ENCODE measurements at regions not wholly inside any gene's neighbourhood (a gene's known extent, or its start where the extent isn't known, plus 50 kb on each side); places are given as distances from the start of the nearest gene placed in this dataset.

DNA sequence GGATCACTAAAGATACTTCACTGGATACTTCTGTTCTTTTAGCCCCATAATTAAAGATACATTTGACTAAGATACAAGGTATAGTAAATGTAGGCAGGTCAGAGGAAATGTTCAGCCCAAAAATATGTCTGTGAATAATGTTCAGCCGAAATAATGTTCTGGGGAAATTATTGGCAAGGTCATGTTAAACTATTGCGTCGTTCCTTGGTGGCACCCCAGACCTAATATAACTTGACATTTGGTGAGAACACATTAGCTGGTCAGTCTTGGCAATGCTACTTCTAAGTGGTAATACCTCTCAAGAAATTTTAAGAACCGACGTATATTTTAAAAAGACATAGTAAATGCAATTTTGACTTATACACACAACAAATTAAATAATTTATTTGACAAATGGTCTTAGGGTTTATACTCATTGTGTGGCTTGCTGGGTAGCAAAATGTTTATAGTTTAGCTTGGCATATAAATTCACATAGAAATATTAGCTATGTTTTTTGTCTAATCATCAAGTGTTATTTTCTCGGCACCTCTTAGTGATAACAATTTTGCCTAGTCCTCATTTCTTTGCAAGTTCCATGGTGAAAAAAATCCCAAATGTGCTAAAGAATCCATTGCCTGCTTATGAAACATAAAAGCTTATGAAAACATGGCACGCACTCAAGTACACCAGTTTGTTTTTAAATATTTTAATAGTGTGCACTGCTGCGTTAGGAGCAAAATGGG, 270.3 kb upstream of the NEBL start:
- DNase-seq, result no peak

DNA sequence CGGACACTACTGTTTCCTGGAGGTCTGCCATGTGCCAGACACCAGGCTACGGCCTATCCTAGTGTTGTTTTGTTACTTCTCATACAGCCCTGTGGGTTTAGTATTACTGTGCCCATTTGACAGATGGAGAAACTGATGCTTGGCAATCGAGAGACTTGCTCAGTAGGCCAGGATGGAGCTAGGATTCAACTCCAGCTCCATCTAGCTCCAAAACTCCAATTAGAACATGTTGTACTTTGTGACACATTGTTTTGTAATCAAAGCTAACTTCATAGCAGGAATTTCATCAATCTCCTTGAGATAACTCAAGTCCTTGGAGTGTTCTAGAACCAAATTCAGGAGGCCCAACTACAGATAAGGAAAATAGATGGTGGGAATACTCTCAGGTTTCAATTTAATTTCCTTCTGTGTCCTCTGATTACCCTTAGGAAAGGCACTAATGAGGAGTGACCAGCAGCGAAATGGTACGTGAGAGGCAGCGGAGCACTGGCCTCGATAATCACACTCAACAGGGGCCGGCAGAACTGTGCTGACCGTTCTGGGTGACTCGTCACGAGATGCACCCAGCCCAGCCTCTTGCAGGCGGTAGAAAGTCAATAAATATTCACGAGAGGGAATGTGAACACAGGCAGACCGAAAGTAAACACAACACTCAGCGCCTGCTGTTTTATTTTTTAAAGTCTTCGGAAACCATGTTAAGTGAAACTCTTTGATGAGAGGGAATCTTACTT, 269.6 kb upstream of the NEBL start:
- DNase-seq, result no peak

- DNase-seq, result no peak
These were observed 268.4 kb upstream of the NEBL start for GRCh38 chr10:21165489-21165888.

DNA sequence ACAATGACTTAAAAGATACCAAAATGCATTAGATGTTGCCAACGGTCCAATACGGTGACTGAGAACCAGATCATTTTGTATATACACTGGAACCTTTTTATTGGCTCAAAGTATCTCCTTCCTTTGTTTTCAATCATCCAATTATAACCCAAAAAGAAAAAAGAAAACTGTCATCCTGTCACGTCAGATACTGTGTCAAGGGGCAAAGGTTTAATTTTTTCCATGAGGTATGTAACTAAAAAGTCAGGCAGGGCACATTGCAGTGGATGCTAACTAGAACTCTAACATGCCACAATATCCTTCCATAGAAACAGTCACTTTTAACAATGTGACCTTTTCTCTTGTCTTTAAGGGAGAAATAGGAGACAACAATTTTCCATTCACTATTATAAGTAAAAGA, 267.6 kb upstream of the NEBL start:
- no peak for DNase-seq

GRCh38 chr10:21162948-21163347, 265.8 kb upstream of the NEBL start:
- DNase-seq, result no peak

DNA sequence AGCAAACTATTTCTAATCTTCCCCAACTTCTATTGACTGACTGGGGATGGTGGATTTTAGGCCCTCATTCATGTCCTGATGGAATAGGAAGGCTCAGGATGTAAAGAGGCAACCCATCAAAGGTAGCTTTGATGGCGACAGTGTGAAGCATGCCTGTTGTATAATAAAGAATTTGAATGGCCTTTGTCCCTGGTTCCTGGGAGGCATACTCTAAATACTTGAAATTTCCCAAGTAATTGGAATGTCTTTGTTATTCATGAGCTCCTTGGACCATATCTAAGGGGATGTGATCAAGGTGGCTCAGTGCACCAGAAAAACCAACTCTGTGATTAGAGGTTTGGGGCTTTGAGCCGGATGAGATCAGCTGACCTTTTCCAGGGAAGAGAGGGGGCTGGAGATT, 264.5 kb upstream of the NEBL start:
- no peak for DNase-seq

DNA sequence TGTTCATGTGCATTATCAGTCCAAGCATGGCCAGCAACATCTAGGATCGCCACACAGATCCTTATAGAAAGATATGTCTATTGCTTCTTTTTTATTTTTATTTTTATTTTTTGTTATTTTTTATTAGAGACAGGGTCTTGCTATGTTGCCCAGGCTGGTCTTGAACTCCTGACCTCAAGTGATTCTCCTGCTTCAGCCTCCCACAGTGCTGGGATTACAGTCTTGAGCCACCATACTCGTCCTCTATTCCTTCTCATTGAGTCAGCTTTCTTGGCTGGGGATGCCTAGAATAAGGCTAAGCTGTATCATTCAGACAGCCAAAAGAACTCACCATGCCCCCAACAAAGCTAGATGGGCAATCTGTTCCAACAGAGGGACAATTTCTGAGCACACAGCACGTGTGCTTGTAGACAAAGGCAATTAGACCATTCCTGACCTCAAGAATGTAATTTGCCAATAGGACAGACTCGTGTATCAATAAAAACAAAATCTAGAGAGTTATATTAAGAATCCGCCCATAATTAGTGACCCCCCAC, 264.0 kb upstream of the NEBL start:
- DNase-seq, result no peak

- DNase-seq, result no peak
These were observed 263.0 kb upstream of the NEBL start for GRCh38 chr10:21160116-21160515.

DNA sequence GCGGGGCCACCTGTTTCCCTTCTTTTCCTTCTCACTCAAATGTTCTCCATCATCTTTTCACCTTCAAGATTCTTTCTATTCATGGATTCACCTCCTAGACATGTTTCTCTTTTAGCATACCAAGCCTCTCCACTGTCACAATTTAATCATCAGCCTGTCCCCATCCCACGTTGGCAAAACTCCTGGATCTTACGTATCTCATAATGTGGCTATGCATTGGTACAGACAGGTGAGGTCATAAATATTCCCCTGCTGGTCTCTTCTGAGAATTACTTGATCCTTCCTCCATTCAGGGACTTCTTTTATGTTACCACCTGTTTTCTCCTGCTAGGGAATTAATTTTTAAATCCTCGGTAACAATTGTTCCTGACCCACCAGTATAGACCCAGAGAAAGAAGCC, 262.6 kb upstream of the NEBL start:
- no peak for DNase-seq

- no peak for DNase-seq
These were observed 261.2 kb upstream of the NEBL start for GRCh38 chr10:21158301-21158700.

- no peak for DNase-seq
These were observed 260.6 kb upstream of the NEBL start for GRCh38 chr10:21157664-21158063.

GRCh38 chr10:21150166-21150565, 253.1 kb upstream of the NEBL start:
- DNase-seq, result no peak

DNA sequence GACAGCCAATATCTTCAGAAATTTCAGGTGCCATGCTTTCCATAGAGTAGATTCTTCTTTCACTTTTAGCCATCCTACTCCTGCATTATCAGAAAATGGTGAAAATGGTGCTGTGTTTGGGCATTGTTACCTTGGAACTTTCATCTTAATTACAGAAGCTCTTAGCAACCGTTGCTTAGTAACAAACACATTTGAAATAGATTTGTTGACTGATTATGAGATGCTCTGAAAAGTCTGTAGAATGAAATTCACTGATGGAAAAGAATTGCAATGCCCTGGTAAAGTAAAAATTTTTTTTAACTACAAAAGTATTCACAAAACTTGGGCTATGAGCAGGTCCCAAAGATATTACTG, 249.3 kb upstream of the NEBL start:
- DNase-seq, result no peak

- DNase-seq, result no peak
These were observed 248.8 kb upstream of the NEBL start for GRCh38 chr10:21145751-21146435.

GRCh38 chr10:21144047-21144446, 246.9 kb upstream of the NEBL start:
- no peak for DNase-seq

DNA sequence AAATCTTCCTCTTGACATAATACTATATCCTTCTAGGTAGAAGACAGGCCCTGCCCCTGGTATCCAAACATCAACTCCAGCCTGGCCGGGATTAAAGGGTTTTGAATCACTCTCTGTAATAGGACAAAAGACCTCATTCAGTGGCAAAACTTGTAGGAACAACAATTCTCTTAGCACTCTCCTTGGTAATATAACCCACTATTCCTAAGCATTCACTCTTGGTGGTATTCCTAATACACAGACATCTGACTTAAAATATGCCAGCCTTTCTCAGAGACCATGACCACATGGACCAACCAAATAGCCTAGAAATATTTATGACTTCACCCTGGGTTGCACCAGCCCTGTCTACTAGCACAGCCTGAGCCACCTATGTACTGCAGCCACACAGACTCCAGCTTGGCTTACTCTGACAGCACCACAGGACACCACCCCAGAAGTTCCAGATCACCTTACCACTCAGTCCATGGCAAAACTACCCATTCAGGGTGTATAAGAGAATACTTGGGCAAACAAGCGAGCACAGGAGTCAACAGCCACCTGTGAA, 244.9 kb upstream of the NEBL start:
- DNase-seq, result no peak

- DNase-seq, result no peak
These were observed 241.7 kb upstream of the NEBL start for GRCh38 chr10:21138769-21139340.

DNA sequence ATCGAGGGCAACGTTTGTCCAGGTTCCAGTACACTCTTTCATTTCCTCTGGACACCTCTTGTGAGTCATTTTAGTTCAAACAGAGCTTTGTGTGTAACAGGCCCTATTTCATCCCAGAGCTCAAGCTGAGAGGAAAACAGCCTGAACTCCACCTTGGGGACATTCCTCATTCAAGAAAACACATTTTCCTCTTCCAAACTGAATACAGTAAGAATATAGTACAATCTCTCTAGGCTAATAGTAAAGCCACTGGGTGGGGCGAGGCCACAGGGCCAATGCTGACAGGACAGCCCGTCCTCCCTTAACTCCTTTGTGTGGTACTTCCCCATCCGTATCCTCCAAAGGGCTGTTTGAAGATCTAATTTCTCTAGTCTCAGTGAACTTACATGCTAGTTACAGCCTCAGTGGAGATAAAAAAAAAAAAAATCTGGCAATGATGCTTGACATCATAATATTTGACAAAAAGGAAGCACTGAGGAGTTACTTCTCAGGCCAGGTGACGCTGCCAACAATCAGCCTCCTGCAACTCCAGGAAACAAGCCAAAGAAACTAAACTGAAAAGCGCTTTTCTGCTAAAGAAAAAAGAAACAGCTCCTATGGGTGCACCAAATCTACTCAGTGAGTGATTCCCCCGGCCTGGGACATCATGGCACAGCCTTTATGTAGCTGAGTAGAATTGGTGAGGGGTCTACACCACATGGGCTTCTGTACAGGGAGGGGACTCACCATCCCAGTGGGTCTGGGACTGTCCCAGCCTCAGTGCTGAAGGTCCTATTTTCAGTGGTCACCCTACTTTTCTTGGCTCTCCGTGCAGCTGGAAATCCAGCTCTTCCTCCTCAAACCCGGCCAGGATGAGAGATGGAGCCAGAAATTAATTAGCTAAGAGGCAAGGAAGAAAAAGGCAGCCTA, 238.2 kb upstream of the NEBL start:
- no peak for DNase-seq

DNA sequence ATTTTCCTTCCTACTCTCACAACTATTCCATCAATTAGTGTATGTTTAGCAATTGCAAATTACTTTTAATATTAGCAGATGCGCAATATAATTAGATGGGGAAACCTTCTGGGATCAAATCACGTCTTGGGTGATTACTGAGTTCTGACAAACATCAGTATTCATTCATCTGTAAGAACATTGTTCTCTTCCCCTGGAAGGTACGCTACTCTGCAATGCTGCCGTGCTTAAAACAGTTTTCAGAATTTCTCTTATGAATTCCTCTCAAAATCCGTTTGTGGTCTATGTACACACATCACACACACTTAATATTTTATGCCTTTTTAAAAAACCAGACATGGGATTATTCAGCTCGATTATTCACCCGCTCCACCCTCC, 237.5 kb upstream of the NEBL start:
- no peak for DNase-seq

DNA sequence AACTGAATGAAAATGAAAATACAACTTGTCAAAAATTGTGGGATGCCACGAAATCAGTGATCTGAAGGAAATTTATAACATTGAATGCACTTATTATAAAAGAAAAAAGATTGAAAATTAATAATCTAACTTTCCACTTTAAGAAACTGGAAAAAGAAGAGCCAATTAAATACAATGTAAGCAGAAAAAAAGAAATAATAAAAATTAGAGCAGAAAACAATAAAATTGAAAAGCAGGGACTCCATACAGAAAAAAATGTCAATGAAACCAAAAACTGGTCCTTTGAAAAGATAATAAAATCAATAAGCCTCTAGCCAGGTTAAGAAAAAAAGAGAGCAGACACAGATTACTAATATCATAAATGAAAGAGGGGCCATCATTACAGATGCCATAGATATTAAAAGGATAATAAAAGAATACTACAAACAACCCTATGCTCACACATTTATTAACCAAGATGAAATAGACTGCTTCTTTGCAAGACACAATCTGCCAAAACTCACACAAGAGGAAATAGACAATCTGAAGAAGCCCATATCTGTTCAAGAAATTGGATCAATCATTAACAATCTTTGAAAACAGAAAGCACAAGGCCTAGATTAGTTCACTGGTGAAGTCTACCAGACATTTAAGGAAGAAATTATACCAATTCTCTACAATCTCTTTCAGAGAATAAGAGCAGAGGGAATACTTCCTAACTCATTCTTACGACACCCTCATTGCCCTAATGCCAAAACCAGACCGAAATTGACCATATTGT, 233.8 kb upstream of the NEBL start:
- no peak for DNase-seq

GRCh38 chr10:21130108-21130507, 233.0 kb upstream of the NEBL start:
- no peak for DNase-seq
